ENCODE measurements at regions not wholly inside any gene's neighbourhood (a gene's known extent, or its start where the extent isn't known, plus 50 kb on each side); places are given as distances from the start of the nearest gene placed in this dataset.

GRCh38 chr3:71901645-71902044, 116.7 kb upstream of the PROK2 start:
- no peak for TF ChIP-seq CTCF (IDR thresholded peaks at IDR 0.05; ENCODE audit: low read depth, low read length)
- TF ChIP-seq POLR2A (IDR thresholded peaks at IDR 0.05; ENCODE audit: extremely low read depth, insufficient read length) = no peak
- no peak for TF ChIP-seq MAX (IDR thresholded peaks at IDR 0.05; ENCODE audit: low read depth, low read length)
- no peak for TF ChIP-seq MYC (IDR thresholded peaks at IDR 0.05; ENCODE audit: low read depth, low read length)
